Endothelial cell (in vitro differentiated cells): ENCODE measurements at regions not wholly inside any gene's neighbourhood (a gene's known extent, or its start where the extent isn't known, plus 50 kb on each side); places are given as distances from the start of the nearest gene placed in this dataset.

Experiments
- DNase-seq: peaks from one replicate; pipeline ENCODE4 v3.0.0; 2021; ENCODE audit warnings: low spot score
- H3K27ac Mint-ChIP-seq: one replicate; pipeline ENCODE4 v1.8.0; 2021; ENCODE audit warnings: mixed read lengths, inconsistent platforms; ENCODE audit not compliant: unreplicated experiment
- H3K27me3 Mint-ChIP-seq: one replicate; pipeline ENCODE4 v1.8.0; 2021; ENCODE audit warnings: mild to moderate bottlenecking, moderate library complexity, mixed read lengths, inconsistent platforms; ENCODE audit not compliant: unreplicated experiment
- H3K36me3 Mint-ChIP-seq: one replicate; pipeline ENCODE4 v1.8.0; 2021; ENCODE audit warnings: mild to moderate bottlenecking, low read depth, mixed read lengths, inconsistent platforms; ENCODE audit not compliant: unreplicated experiment
- H3K4me1 Mint-ChIP-seq: one replicate; pipeline ENCODE4 v1.8.0; 2021; ENCODE audit warnings: mild to moderate bottlenecking, mixed read lengths, inconsistent platforms; ENCODE audit not compliant: unreplicated experiment
- H3K4me3 Mint-ChIP-seq: one replicate; pipeline ENCODE4 v1.8.0; 2021; ENCODE audit warnings: mild to moderate bottlenecking, mixed read lengths, inconsistent platforms; ENCODE audit not compliant: unreplicated experiment
- H3K9me3 Mint-ChIP-seq: one replicate; pipeline ENCODE4 v1.8.0; 2021; ENCODE audit warnings: mixed read lengths, inconsistent platforms; ENCODE audit not compliant: unreplicated experiment
- TF ChIP-seq, protein P1 (sequence below): fragments of 200-600 bp; sonication (generic); IDR thresholded peaks from one replicate; pipeline ENCODE4 v1.5.0; 2021; ENCODE audit warnings: antibody characterized with exemption; ENCODE audit not compliant: unreplicated experiment

GRCh38 chr2:195563857-195564512 lies 93.0 kb upstream of the SLC39A10 start:
- DNase-seq: no peak
- H3K4me3 Mint-ChIP-seq: no peak overlapping the region
- TF ChIP-seq, protein P1, sequence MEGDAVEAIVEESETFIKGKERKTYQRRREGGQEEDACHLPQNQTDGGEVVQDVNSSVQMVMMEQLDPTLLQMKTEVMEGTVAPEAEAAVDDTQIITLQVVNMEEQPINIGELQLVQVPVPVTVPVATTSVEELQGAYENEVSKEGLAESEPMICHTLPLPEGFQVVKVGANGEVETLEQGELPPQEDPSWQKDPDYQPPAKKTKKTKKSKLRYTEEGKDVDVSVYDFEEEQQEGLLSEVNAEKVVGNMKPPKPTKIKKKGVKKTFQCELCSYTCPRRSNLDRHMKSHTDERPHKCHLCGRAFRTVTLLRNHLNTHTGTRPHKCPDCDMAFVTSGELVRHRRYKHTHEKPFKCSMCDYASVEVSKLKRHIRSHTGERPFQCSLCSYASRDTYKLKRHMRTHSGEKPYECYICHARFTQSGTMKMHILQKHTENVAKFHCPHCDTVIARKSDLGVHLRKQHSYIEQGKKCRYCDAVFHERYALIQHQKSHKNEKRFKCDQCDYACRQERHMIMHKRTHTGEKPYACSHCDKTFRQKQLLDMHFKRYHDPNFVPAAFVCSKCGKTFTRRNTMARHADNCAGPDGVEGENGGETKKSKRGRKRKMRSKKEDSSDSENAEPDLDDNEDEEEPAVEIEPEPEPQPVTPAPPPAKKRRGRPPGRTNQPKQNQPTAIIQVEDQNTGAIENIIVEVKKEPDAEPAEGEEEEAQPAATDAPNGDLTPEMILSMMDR: no peak
- H3K4me1 Mint-ChIP-seq: peaks cover 12% of the 10 kb centered on the region
- H3K36me3 Mint-ChIP-seq: no peaks in the 10 kb centered on the region
- H3K9me3 Mint-ChIP-seq: no peaks in the 10 kb centered on the region
- H3K27ac Mint-ChIP-seq: no peak overlapping the region
- no peaks in the 10 kb centered on the region for H3K27me3 Mint-ChIP-seq

DNA sequence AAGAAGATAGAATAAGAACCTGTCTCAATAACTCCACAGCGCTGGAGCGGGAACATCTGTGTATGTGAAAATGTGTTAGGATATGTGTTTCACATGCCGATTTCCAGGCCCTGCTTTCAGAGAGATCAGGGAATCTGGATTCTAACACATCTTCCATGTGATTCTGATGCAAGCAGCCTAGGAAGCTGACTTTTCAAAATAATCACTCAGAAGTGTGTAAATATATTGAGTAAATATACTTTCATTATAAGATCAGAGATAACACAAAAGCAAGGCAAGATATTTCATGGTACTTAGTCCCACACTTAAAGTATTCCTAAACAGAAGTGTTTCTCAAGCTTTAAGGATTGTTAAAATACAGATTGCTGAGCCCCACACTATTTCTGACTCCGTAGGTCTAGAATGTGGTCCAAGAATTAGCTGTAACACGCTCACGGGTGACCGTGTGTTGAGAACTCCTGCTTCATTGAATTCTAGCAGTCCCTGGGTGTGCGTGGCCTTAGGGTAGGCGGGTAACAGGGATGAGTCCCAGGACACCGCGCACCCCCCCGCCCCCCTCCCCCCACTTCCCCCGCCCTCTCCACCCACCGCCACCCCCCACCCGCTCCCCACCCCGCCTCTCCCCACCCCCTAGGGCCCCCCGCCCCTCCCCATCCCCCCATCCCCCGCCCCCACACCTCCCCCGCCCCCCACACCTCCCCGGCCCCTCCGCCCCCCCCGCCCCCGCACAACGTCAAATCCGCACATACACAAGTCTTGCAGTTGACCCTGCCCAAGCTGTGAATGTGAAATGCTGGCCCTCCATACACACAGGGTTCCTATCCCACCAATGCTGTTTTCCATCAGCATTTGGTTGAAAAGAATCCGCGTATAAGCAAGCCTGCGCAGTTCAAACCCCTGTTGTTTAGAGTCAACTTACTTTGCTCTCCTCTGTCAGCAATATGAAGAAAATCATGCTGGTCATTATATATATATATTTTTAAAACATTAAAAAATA lies 94.2 kb upstream of the SLC39A10 start:
- no peak for DNase-seq
- no peak overlapping the region for H3K27ac Mint-ChIP-seq
- peaks cover 13% of the 10 kb centered on the region for H3K4me1 Mint-ChIP-seq
- H3K36me3 Mint-ChIP-seq: no peaks in the 10 kb centered on the region
- no peaks in the 10 kb centered on the region for H3K27me3 Mint-ChIP-seq
- H3K9me3 Mint-ChIP-seq: no peaks in the 10 kb centered on the region
- no peak overlapping the region for H3K4me3 Mint-ChIP-seq
- TF ChIP-seq, protein P1: no peak

DNA sequence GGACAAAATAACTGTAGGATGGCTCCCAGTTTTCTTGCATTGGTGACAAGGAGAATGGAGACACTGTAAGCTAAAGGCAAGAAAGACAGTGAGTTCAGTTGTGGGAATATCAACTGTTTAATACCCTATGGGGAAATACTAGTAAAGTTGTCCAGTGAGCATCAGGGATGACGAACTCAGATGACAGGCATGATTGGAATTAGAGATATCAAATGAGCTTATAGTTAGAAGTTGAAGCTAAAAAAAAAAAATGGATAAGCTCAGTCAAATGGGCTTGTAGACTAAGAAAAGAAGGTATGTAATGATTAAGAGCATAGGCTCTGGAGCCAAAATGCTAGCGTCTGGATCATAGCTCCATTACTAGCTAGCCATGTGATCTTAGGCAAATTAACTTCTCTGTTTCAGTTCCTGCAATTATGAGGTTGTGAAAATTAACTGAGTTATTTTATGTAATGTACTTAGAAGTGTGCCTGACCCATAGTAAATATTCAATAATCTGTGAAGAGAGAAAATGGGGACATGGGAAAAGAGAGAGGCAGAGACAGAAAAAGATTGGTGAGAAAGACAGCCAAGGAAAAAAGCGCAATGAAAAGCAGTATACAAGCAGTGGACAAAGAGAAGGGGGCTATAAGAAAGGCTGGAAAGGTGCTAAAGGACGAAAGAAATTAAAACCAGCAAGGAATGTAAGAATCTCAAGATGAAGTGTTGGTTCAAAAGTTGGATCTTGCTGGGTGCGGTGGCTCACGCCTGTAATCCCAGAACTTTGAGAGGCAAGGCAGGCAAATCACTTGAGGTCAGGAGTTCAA lies 95.7 kb upstream of the SLC39A10 start:
- no peak overlapping the region for H3K27ac Mint-ChIP-seq
- DNase-seq: no peak
- H3K27me3 Mint-ChIP-seq: no peaks in the 10 kb centered on the region
- TF ChIP-seq, protein P1: no peak
- no peaks in the 10 kb centered on the region for H3K9me3 Mint-ChIP-seq
- H3K36me3 Mint-ChIP-seq: no peaks in the 10 kb centered on the region
- H3K4me3 Mint-ChIP-seq: no peak overlapping the region
- peaks cover 13% of the 10 kb centered on the region for H3K4me1 Mint-ChIP-seq

DNA sequence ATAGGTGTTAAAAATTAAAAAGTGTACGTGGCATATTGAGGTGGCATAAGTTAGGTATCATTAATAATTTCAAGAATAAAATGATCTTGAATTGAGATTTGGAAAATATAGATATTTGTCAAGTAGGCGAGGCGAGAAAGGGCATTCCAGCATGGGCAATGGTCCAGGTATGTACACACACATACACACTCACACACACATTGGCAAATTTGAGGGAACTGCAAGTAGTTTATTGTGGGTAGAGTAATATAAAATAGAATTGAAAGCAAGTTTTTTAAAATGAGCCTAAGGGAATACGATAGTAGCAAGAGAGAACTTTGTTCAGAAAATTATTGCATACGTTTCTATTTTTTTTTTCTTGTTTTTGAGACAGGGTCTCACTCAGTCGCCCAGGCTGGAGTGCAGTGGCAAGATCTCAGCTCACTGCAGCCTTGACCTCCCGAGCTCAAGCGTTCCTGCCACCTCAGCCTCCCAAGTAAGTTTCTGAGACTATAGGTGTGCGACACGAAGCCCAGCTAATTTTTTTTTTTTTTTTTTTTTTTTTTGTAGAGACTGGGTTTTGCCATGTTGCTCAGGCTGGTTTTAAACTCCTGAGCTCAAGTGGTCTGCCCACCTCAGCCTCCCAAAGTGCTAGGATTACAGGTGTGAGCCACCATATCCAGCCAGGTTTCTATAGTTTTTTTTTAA lies 96.7 kb upstream of the SLC39A10 start:
- no peak overlapping the region for H3K4me3 Mint-ChIP-seq
- no peaks in the 10 kb centered on the region for H3K27me3 Mint-ChIP-seq
- no peaks in the 10 kb centered on the region for H3K9me3 Mint-ChIP-seq
- TF ChIP-seq, protein P1: no peak
- H3K4me1 Mint-ChIP-seq: peaks cover 13% of the 10 kb centered on the region
- no peaks in the 10 kb centered on the region for H3K36me3 Mint-ChIP-seq
- H3K27ac Mint-ChIP-seq: no peak overlapping the region
- DNase-seq: no peak
